ENCODE measurements at regions not wholly inside any gene's neighbourhood (a gene's known extent, or its start where the extent isn't known, plus 50 kb on each side); places are given as distances from the start of the nearest gene placed in this dataset.
A peak's percentile ranks its signal among the peaks of the same experiment; 100 is the strongest.

DNA sequence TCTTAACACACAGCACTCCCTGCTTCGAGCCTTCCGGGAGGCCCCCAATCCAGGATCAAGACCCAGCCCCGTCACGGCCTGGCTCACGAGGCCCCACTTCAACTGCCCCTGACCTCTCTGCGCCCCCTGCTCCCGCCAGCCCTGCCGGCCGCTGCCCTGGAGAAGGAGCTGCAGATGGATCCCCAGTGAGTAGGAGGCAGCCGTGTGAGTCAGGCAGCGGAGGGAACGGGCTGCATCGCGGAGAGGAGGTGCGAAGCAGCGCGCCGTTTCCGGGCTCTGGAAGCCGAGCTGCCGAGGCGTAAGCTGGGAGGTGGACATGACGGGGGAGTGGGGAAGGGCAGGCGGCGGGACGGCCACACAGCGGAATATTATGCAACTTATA, 133.4 kb downstream of the TPRA1 start:
- no peak for TF ChIP-seq POLR2AphosphoS5 (IDR thresholded peaks at IDR 0.05)
- TF ChIP-seq, protein P1, sequence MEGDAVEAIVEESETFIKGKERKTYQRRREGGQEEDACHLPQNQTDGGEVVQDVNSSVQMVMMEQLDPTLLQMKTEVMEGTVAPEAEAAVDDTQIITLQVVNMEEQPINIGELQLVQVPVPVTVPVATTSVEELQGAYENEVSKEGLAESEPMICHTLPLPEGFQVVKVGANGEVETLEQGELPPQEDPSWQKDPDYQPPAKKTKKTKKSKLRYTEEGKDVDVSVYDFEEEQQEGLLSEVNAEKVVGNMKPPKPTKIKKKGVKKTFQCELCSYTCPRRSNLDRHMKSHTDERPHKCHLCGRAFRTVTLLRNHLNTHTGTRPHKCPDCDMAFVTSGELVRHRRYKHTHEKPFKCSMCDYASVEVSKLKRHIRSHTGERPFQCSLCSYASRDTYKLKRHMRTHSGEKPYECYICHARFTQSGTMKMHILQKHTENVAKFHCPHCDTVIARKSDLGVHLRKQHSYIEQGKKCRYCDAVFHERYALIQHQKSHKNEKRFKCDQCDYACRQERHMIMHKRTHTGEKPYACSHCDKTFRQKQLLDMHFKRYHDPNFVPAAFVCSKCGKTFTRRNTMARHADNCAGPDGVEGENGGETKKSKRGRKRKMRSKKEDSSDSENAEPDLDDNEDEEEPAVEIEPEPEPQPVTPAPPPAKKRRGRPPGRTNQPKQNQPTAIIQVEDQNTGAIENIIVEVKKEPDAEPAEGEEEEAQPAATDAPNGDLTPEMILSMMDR (IDR thresholded peaks at IDR 0.05) = no peak
- TF ChIP-seq EP300 (IDR thresholded peaks at IDR 0.05) = no peak
- TF ChIP-seq POLR2A (IDR thresholded peaks at IDR 0.05) = no peak
- 5 to 6% methylated on average over 5 of the region's 27 CpGs for WGBS, 2 donors (ENCODE audit: low coverage in 1 of 2)
- H3K36me3 ChIP-seq = no peaks in the 10 kb centered on the region
- peak overlapping the region in 1 of 2 donors; percentile 12 for H3K4me3 ChIP-seq
- no peaks in the 10 kb centered on the region for H3K9me3 ChIP-seq
- H3K4me1 ChIP-seq = peaks cover 4 to 26% (median 20%) of the 10 kb centered on the region in 3 donors
- no peak overlapping the region for H3K27ac ChIP-seq
- H3K27me3 ChIP-seq = peaks cover 80% of the 10 kb centered on the region
- peak; percentile 25 for ATAC-seq

DNA sequence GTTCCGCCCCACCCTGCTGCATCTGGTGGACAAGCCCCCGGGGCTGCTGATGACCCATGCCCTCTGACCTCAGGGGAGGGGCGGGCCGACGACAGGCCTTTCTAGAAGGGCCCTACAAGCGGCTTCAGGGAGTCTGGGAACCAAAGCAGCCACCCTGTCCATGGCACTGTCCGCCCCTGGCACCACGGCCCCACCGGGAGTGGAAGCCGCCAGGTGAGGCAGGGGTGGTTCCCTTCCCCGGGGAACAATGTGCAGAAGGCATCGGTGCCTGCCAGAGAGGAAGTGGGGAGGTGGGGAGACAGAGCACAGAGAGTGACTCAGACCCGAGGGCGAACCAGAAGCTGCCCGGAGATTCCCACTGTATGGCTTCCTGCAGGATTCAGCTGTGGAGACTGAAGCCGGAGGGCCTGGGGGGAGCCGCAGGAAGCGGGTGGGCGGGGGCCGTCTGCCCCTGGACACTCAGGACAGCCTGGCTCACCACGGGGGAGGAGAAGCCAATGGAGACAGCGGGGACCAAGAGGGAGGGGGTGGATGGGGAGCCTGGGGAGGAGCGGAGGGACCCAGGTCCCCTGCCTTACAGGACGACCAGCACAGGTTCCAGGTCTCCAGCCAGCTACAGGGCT, 134.0 kb downstream of the TPRA1 start:
- Histone ChIP-seq H3K4me3 (peak overlapping the region in 1 of 2 donors; percentile 12), H3K27me3 (peaks cover 85% of the 10 kb centered on the region), H3K4me1 (peaks cover 4 to 26% (median 20%) of the 10 kb centered on the region in 3 donors), H3K27ac (no peak overlapping the region), H3K36me3 (no peaks in the 10 kb centered on the region), H3K9me3 (no peaks in the 10 kb centered on the region)
- ATAC-seq = no peak
- WGBS, 2 donors (ENCODE audit: low coverage in 1 of 2) = 0% methylated on average over 2 of the region's 24 CpGs; no CpG with 5 or more reads in 1 of the 2 donors
- TF ChIP-seq POLR2A (IDR thresholded peaks at IDR 0.05) (no peak), POLR2AphosphoS5 (IDR thresholded peaks at IDR 0.05) (no peak), EP300 (IDR thresholded peaks at IDR 0.05) (no peak)
- TF ChIP-seq, protein P1 (IDR thresholded peaks at IDR 0.05) = no peak

DNA sequence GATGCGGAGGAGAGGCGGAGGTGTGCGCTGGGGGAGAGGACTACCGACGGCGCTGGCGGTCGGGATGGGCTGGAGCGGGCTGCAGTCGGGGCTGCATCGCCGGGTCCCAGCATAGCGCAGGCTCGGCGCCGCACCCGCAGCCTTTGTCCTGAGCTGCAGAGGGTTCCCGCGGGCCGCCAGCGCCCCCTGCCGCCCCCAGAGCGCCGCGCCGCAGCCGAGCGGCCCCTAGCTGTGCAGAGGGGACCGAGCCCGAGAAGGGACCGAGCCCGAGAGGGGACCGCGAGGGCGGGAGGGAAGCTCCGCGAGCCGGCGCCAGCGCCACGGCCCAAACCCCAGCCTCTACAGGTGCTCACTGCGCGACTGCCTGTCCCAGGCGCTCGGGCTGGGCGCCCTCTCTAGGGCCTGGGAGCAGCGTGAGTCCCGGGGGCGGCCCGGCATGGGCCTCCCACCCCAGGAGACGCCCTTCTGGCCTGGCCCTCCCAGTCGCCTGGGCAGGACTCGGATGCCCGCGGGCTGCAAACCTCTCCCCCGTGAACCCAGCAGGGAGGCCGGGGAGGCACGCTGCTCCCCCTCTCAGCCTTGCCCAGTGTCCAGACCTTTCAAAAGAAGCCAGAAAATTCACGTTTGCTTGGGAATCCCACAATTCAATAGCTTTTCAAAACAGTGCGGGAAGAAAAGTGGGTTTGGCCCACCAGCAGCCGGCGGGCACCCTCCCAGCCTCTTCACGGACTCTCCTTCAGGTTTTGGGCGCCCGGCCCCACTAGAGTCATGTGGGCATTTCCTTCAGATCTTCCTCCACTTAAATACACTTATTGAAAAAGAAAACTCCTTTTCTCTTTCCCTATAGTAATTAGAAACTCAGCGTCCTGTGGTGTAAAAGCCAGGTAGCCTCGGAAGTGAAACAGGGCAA, 134.7 kb downstream of the TPRA1 start:
- no peak overlapping the region for H3K27ac ChIP-seq
- peak overlapping the region in 1 of 2 donors; percentile 31 for H3K4me3 ChIP-seq
- no peaks in the 10 kb centered on the region for H3K9me3 ChIP-seq
- H3K36me3 ChIP-seq = no peaks in the 10 kb centered on the region
- no peak for TF ChIP-seq POLR2A (IDR thresholded peaks at IDR 0.05)
- TF ChIP-seq, protein P1 (IDR thresholded peaks at IDR 0.05) = peak in 3 of 4 experiments; percentile 82 to 99 (median 89)
- ATAC-seq = peak; percentile 79
- H3K4me1 ChIP-seq = peaks cover 4 to 26% (median 20%) of the 10 kb centered on the region in 3 donors
- H3K27me3 ChIP-seq = peaks cover 92% of the 10 kb centered on the region
- WGBS, 2 donors (ENCODE audit: low coverage in 1 of 2) = 1 to 7% methylated on average over 13 to 20 of the region's 67 CpGs

DNA sequence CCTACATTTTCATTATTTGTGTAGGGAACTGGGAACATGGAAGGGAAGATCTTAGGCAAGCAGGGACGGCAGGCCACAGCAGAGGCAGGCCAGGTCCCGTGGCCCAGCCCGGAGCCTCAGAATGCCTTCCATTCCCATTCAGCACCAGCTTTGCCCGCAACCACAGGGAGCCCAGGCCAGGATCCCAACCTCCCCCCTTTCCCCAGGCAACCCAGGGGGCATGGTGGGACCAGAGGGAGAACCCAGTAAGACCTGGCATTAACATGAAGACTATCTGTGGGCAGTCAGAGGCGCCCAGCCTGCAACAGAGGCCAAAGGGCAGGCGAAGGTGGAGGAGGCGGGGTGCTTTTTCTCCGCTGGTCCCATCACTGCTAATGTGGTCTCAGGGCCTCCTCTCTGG, 135.6 kb downstream of the TPRA1 start:
- H3K4me3 ChIP-seq = no peak overlapping the region
- no peak overlapping the region for H3K27ac ChIP-seq
- peaks cover 97% of the 10 kb centered on the region for H3K27me3 ChIP-seq
- TF ChIP-seq POLR2AphosphoS5 (IDR thresholded peaks at IDR 0.05) (no peak), EP300 (IDR thresholded peaks at IDR 0.05) (no peak), POLR2A (IDR thresholded peaks at IDR 0.05) (no peak)
- TF ChIP-seq, protein P1 (IDR thresholded peaks at IDR 0.05) = no peak
- no peak for ATAC-seq
- no peaks in the 10 kb centered on the region for H3K36me3 ChIP-seq
- peaks cover 4 to 26% (median 20%) of the 10 kb centered on the region in 3 donors for H3K4me1 ChIP-seq
- WGBS, 2 donors (ENCODE audit: low coverage in 1 of 2) = 40% methylated on average over 1 of the region's 8 CpGs; no CpG with 5 or more reads in 1 of the 2 donors
- H3K9me3 ChIP-seq = no peaks in the 10 kb centered on the region

Measured in gastroesophageal sphincter (tissue), 4 donors.